ENCODE measurements at regions not wholly inside any gene's neighbourhood (a gene's known extent, or its start where the extent isn't known, plus 50 kb on each side); places are given as distances from the start of the nearest gene placed in this dataset.

DNA sequence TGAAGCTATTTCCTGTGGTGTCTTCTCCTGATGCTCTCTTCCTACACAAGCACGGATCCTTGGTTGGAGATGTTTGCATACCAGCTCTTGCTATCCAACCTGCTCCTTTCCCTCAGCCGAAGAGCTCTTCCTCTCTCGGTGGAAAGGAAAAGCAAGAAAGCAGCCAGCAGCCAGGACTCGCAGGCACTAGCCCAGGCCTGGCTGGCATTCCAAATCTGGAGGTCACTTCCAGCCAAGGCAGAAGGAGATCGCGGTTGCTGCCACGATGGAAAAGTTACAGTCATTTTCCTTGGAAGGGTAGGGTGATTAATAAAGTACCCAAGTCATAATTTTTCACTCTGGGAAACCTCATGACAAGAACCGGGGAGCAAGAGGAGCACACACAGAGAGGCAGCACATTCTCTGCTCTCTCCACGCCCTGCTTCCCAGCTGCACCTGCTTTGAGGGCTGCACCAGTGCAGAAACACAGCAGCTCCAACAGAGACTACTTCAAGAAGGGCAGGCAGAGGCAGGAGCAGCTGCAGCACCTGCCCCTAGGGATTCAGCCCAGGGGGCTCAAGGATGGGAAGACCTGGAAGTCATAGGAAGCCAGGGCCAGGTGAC, 399.3 kb downstream of the CADM1 start:
- no peaks in the 10 kb centered on the region for H3F3A ChIP-seq (replicated peaks; ENCODE audit: insufficient read depth)
- no peak for DNase-seq
- no peak overlapping the region for H3K27ac ChIP-seq (ENCODE audit: low read depth in 2 of 2, low read length in 1 of 2)
- H4K20me1 ChIP-seq (ENCODE audit: insufficient read depth), result no peaks in the 10 kb centered on the region
- ChIA-PET POLR2A (no interaction called here), CTCF (interaction anchor here (0.7 to 1.2 kb wide), 2 partner anchors 65 to 331 kb away, joined by 3 read pairs; no protein-coding TSS in a partner anchor)
- WGBS (ENCODE audit: low lambda C conversion rate), result 50% methylated on average over 8 of the region's 9 CpGs
- no peaks in the 10 kb centered on the region for H3K79me2 ChIP-seq (ENCODE audit: insufficient read depth)
- H3K36me3 ChIP-seq (replicated peaks in 1 of 2; ENCODE audit: control insufficient read depth in 1 of 2, insufficient read depth in 2 of 2, low read length in 1 of 2), result no peaks in the 10 kb centered on the region
- no peaks in the 10 kb centered on the region for H3K9me2 ChIP-seq
- no peak overlapping the region for H3K4me3 ChIP-seq (ENCODE audit: low read depth in 2 of 2, low read length in 1 of 2)
- H3K27me3 ChIP-seq (ENCODE audit: insufficient read depth), result no peaks in the 10 kb centered on the region
- peaks cover 0 to 9% of the 10 kb centered on the region in 2 experiments; a peak in 1 of 4 replicates for H3K4me1 ChIP-seq (ENCODE audit: control insufficient read depth in 1 of 2, insufficient read depth in 2 of 2, low read depth in 1 of 2, low read length in 1 of 2)
- TF ChIP-seq CTCF (IDR thresholded peaks at IDR 0.05) (no peak), EZH2phosphoT487 (IDR thresholded peaks at IDR 0.05; ENCODE audit: borderline replicate concordance, low read depth) (no peak), FOXM1 (IDR thresholded peaks at IDR 0.05; ENCODE audit: low read depth) (no peak), SMC3 (IDR thresholded peaks at IDR 0.05; ENCODE audit: low read depth, low read length) (no peak), RCOR1 (IDR thresholded peaks at IDR 0.05; ENCODE audit: low read length) (no peak), TAF1 (IDR thresholded peaks at IDR 0.05; ENCODE audit: borderline replicate concordance, low read depth, low read length) (no peak), RFX5 (IDR thresholded peaks at IDR 0.05; ENCODE audit: low read length) (no peak), MAX (IDR thresholded peaks at IDR 0.05; ENCODE audit: low read depth) (no peak), YY1 (IDR thresholded peaks at IDR 0.05; ENCODE audit: low read depth) (no peak), FOXJ3 (CRISPR knock-in tag; IDR thresholded peaks at IDR 0.05) (no peak), TCF12 (IDR thresholded peaks at IDR 0.05) (no peak), USF2 (IDR thresholded peaks at IDR 0.05; ENCODE audit: borderline replicate concordance, low read depth, low read length) (no peak), RAD21 (IDR thresholded peaks at IDR 0.05; ENCODE audit: low read length) (no peak), FOSL2 (IDR thresholded peaks at IDR 0.05; ENCODE audit: borderline replicate concordance, low read depth) (no peak), TEAD4 (IDR thresholded peaks at IDR 0.05; ENCODE audit: borderline replicate concordance, insufficient read depth) (no peak), REST (IDR thresholded peaks at IDR 0.05; ENCODE audit: low read depth, low read length) (no peak), GATA2 (CRISPR knock-in tag; IDR thresholded peaks at IDR 0.05) (no peak), POLR2AphosphoS5 (IDR thresholded peaks at IDR 0.05; ENCODE audit: low read depth, low read length) (no peak)
- TF ChIP-seq, protein P1, sequence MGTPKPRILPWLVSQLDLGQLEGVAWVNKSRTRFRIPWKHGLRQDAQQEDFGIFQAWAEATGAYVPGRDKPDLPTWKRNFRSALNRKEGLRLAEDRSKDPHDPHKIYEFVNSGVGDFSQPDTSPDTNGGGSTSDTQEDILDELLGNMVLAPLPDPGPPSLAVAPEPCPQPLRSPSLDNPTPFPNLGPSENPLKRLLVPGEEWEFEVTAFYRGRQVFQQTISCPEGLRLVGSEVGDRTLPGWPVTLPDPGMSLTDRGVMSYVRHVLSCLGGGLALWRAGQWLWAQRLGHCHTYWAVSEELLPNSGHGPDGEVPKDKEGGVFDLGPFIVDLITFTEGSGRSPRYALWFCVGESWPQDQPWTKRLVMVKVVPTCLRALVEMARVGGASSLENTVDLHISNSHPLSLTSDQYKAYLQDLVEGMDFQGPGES (IDR thresholded peaks at IDR 0.05; ENCODE audit: low read depth, low read length), result no peak
- TF ChIP-seq, protein P2, sequence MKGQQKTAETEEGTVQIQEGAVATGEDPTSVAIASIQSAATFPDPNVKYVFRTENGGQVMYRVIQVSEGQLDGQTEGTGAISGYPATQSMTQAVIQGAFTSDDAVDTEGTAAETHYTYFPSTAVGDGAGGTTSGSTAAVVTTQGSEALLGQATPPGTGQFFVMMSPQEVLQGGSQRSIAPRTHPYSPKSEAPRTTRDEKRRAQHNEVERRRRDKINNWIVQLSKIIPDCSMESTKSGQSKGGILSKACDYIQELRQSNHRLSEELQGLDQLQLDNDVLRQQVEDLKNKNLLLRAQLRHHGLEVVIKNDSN (IDR thresholded peaks at IDR 0.05; ENCODE audit: borderline replicate concordance, low read depth), result no peak
- no peak overlapping the region for H2AFZ ChIP-seq (ENCODE audit: low read depth)
- H3K4me2 ChIP-seq, result no peak overlapping the region
- no peaks in the 10 kb centered on the region for H3K9me3 ChIP-seq
- H3K9ac ChIP-seq, result no peak overlapping the region
